Suprapubic skin (tissue), 4 donors: ENCODE measurements at regions not wholly inside any gene's neighbourhood (a gene's known extent, or its start where the extent isn't known, plus 50 kb on each side); places are given as distances from the start of the nearest gene placed in this dataset.

Experiments used
- EP300 ChIP-seq: sonication (generic); formaldehyde crosslinking; IDR thresholded peaks from one replicate; pipeline ENCODE4 v1.6.1; 2017; ENCODE audit warnings: antibody characterized with exemption
- POLR2AphosphoS5 ChIP-seq, 3 donors: sonication (generic); formaldehyde crosslinking; IDR thresholded peaks; one replicate each; pipeline ENCODE4 v1.6.1; 2017; ENCODE audit warnings: antibody characterized with exemption in 3 of 3
- TF ChIP-seq, protein P1 (sequence below), 2 donors: fragments of 200-600 bp in 1 of 2; fragments of 450-650 bp in 1 of 2; sonication (generic) in 1 of 2; IDR thresholded peaks; one replicate each; pipeline ENCODE4 v1.5.1; 2016 to 2019; ENCODE audit warnings: antibody characterized with exemption in 2 of 2, mild to moderate bottlenecking in 1 of 2, moderate library complexity in 1 of 2

DNA sequence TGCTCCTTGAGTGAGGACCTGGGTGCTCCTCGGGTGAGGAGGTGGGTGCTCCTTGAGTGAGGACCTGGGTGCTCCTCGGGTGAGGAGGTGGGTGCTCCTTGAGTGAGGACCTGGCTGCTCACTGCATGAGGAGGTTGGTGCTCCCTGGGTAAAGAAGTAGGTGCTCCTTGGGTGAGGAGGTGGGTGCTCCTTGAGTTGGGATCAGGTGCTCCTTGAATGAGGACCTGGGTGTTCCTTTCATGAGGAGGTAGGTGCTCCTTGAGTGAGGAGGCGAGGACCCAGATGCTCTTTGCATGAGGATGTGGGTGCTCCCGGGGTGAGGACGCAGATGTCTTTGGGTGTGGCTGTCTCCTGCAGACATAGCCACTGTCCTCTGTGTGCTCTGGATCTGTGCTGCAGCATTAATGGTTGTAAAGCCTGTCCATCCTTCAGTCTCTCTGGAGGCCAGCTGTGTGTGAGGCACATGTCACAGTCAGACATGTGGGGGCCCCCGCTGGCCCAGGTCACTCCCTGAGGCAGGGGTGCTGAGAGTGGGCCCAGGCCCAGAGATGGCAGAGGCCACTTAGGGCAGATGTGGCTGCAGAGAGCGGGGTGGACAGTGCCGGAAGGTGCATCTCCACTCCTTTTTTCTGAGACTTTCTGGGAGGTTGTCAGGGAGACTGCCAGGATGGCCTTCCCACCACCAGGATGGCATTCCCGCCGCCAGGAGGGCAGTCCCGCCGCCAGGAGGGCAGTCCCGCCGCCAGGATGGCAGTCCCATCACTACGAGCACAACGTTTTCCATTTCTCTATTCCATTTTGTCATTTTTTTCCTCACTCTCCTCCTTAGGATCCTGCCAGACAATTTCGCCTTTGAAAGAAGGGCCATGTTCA is 101.8 kb downstream of the HMX1 start:
- TF ChIP-seq, protein P1, sequence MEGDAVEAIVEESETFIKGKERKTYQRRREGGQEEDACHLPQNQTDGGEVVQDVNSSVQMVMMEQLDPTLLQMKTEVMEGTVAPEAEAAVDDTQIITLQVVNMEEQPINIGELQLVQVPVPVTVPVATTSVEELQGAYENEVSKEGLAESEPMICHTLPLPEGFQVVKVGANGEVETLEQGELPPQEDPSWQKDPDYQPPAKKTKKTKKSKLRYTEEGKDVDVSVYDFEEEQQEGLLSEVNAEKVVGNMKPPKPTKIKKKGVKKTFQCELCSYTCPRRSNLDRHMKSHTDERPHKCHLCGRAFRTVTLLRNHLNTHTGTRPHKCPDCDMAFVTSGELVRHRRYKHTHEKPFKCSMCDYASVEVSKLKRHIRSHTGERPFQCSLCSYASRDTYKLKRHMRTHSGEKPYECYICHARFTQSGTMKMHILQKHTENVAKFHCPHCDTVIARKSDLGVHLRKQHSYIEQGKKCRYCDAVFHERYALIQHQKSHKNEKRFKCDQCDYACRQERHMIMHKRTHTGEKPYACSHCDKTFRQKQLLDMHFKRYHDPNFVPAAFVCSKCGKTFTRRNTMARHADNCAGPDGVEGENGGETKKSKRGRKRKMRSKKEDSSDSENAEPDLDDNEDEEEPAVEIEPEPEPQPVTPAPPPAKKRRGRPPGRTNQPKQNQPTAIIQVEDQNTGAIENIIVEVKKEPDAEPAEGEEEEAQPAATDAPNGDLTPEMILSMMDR (IDR thresholded peaks at IDR 0.05), result no peak
- TF ChIP-seq EP300 (no peak), POLR2AphosphoS5 (IDR thresholded peaks at IDR 0.05) (no peak)
